Inflammatory macrophage (primary cell): ENCODE measurements at regions not wholly inside any gene's neighbourhood (a gene's known extent, or its start where the extent isn't known, plus 50 kb on each side); places are given as distances from the start of the nearest gene placed in this dataset.

Experiments
- DNase-seq, 2 donors: peaks; one replicate each; pipeline ENCODE4 v3.0.0-alpha.2; 2020 to 2022

DNA sequence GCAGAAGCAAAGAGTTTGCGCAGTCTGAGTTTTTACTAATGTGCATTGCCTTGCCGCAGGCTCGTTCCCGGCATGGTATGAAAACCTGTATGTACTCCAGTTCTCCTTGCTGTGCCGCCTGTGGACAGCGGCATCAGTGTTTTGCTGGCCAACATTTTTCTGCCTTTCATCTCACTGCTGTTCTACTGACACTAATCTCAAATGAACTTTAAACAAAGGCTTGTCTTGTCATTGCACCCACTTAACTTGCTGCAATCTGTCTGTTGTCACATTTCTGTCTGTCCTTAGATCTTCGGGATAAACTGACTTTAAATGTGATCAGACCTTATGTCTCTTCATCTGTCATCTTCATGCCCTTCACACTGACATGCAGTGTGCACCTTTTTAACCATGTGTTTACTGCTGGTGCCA lies 71.7 kb upstream of the ZNRF2 start:
- DNase-seq = no peak

GRCh38 chr7:30213637-30214036 lies 70.8 kb upstream of the ZNRF2 start:
- DNase-seq = no peak

DNA sequence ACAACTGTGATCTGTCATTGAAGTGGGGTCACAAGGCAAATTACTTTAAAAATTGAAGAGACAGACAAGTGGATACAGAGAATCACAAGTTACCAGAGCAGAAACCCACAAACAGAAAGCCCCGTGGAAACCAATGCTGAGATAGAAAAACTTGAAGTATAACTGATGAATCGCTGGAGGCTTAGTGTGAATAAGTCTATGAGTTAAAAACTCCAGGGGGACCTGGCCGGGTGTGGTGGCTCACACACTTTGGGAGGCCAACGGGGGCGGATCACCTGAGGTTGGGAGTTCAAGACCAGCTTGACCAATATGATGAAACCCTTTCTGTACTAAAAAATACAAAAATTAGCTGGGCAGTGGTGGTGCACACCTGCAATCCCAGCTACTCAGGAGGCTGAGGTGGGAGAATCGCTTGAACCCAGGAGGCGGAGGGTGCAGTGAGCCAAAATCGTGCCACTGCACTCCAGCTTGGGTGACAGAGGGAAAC lies 69.7 kb upstream of the ZNRF2 start:
- no peak for DNase-seq

GRCh38 chr7:30221764-30222163 lies 62.6 kb upstream of the ZNRF2 start:
- DNase-seq = no peak

DNA sequence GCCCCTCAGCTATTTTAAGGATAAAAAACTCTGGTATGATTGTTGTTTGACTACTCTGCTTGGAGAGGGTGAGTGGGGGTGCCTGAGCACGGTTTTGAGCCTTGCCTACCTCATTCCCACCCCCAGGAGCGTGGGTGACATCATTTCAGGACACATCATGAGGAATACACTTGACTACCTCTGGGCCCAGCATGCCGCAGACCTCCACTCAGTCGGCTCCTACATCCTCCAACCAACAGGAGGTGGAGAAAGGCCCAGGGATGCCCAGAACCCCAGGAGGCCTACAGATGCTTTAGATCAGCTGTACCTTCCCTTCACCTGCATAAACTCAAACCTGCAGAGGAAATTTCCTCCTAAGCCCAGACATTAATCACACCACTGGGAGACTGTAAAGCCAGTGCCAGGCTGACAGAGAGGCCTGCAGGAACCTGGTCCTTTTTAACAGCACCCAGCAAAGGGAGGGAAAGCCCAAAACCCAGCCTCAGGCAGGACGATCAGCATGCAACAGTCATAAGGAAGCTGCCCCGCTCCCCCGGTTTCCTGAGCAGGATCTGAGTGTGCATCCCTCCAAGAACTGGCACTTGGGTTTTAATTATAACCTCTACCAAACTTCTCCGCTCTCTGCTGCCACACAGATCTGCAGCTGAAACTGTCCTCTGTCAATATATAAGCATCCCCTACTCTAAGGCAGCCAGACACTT lies 61.7 kb upstream of the ZNRF2 start:
- peak in 1 of 2 donors; percentile 53 for DNase-seq

GRCh38 chr7:30223896-30224295 lies 60.5 kb upstream of the ZNRF2 start:
- DNase-seq = peak; percentile 33 to 56

DNA sequence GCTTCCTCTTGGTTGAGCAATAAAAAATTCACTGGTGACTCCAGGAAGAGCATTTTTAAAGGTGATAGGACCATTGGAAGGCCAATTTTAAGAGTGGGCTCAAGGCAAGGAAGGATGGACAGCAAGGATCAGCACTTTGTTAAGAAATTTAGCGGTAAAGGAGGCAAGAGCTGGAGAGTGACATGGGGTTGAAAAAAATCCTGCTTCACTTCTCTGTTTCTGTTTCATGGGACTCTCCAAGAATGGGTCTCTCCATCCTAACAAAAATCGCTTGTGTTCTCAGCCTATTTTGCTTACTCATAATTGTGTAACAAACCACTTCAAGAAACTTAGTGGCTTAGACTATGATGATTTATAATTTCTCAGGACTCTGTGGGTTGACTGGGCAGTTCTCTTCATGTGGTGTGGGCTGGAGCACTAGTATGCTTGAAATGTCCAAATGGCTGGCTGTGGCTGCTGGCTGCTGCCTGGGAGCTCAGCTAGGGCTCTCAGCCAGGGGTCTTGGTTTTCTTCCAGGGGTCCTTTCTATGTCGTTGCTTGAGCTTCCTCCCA lies 59.8 kb upstream of the ZNRF2 start:
- DNase-seq = peak; percentile 91 to 98

DNA sequence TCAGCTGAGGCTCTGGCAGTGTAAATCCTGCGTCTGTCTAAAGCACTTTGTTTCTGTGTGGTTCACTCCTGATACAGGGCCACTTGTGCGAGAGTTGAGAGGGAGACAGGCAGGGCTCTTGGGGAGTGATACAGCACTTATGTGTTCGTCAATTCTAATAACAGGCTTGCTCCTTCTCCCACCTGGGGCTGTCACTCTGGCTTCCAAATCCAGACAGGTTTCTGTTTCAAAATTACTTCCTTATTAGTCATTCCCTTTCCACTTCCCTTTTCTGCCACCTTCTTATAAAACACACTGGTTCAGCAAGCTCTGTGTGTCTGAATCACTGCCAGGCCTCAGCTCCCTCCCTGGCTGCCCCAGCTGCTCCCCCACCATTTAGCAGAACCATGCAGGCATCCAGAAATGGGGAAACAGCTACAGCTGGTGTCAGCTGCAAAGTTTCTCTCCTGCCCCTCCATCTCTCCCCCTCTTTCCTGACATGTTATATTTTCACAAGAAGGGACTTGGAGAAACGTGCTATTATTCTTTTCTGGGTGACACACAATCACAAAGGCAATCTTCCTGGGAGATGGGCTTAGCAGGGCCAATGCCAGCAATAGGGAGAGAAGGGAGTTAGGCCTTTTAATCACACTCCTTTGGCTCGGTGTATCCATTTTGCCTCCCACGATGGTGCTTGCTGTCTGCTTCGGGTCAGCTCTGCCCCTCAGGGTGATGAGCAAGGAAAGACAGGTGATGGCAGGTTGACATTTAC lies 58.4 kb upstream of the ZNRF2 start:
- DNase-seq = peak; percentile 96 to 97

DNA sequence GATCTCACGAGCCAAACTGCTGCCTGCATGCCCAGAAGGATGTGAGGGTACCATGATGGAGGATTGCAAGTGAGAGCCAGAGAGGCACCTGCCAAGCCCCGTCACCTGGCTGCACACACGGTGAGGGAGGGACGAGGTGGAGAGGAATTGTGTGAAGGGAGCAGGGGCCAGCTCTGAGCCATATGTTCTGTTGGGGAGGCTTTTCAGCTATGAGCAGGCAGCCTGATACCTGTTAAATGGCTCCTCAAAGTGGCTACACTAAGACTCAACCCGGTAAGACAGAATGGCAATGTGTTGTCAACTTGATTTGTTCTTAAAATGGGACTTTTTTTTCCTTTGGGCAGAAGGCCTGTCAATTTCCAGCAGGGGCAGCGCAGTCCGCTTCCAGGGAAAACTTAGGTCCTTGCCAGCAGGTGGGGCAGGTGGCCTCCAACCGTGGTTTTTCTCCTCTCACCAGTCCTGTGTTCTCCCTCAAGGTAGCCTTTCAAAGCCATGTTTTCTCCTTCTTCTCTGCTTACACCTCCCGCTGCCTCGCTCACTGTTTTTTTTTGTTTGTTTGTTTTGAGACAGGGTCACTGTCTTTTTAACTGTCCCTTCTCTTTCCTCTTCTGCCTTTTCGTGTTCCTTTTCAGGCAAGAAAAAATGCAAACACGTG lies 57.7 kb upstream of the ZNRF2 start:
- DNase-seq = no peak

DNA sequence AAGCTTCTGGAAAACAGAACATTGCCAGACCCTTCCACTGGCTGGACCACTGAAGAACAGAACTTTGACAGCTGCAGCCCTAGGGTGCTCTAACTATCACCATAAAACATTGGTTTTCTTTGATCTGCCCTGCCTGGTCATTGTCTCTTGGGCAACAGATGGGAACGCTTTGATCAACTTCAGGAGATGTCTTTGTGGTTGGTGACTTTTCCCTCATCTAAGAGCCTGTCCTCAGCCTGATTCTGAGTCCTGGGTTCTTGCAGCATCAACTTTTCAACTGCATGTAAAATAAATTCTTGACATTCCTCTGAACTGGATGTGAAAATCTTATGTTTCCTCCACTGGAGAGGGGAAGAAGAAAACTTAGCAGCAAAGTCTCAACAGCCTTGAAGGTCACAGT lies 53.1 kb upstream of the ZNRF2 start:
- DNase-seq = no peak

DNA sequence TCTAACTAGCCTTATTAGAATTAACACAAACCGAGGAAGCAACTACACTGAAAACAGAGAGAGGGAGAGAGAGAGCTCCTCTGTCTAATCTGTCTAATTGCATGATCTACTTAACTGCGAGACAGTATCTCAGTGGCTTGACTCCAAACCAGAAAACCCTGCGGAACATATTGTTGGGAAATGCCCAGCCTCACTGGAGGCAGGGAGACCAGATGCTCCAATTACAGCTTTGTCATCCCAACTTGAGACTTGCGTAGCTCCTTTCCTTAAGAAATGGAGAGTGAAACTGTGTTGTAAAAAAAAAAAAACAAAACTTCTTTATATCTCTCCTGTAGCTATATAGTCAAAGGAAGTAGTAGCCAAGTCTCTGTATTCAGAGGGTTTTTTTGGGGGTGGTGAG lies 52.0 kb upstream of the ZNRF2 start:
- no peak for DNase-seq
